K562 (cell line): ENCODE measurements at regions not wholly inside any gene's neighbourhood (a gene's known extent, or its start where the extent isn't known, plus 50 kb on each side); places are given as distances from the start of the nearest gene placed in this dataset.

ENCODE experiments used
- ATAC-seq: fragments of 200-7000 bp; cut with Tn5 transposase; 3 replicates; pipeline ENCODE4 v1.9.1; 2020; ENCODE audit warnings: moderate library complexity
- BruUV-seq: library from RNA; stranded (reverse); fragments of 400-500 nt; replicated peaks from 2 replicates; lab custom pipeline; 2021; lab: Mats Ljungman, UMichigan
- CTCF ChIA-PET: fragments of 300-600 bp; formaldehyde crosslinking; extraction: SDS; loops from one replicate; lab custom pipeline; 2021; ENCODE audit warnings: low intra/inter-chr PET ratio; lab: Yijun Ruan, JAX
- POLR2A ChIA-PET: fragments of 300-600, 350-650 bp; sonication (Branson Sonifier 250); formaldehyde crosslinking; extraction: SDS; loops from one replicate; lab custom pipeline; 2021; ENCODE audit warnings: antibody characterized with exemption, inconsistent platforms; lab: Yijun Ruan, JAX
- DNase-seq, 4 experiments: peaks; one replicate each; pipeline versions ENCODE4 v3.0.0 to v3.0.0-alpha.2; 2011 to 2018; ENCODE audit warnings: low spot score in 3 of 4, mixed read lengths in 3 of 4; ENCODE audit errors: extremely low read depth in 1 of 4
- FAIRE-seq: peaks from 2 replicates; lab custom pipeline; 2011; peaks lifted over from hg19 to GRCh38; lab: Jason Lieb, UNC
- H2AFZ ChIP-seq: 2 replicates; pipeline ENCODE4 v1.6.0; 2011; ENCODE audit warnings: low read depth, low read length, control low read depth, inconsistent platforms
- H3K27ac ChIP-seq: fragments of 200-600 bp; 3 replicates; pipeline ENCODE4 v1.8.0; 2011; ENCODE audit warnings: low read depth, mild to moderate bottlenecking, control low read depth, inconsistent platforms, low read length, moderate library complexity, mixed read lengths; ENCODE audit errors: extremely low read depth
- H3K27me3 ChIP-seq, 2 experiments: fragments of 300-600 bp in 1 of 2; 2 replicates in 1 of 2; 3 replicates in 1 of 2; pipeline versions ENCODE4 v1.6.0 to v1.8.0; 2011; ENCODE audit warnings: inconsistent platforms in 2 of 2, low read length in 2 of 2, mild to moderate bottlenecking in 1 of 2, mixed read lengths in 1 of 2, moderate library complexity in 1 of 2; ENCODE audit not compliant: control insufficient read depth in 2 of 2, insufficient read depth in 2 of 2
- H3K36me3 ChIP-seq: fragments of 300-600 bp; 3 replicates; pipeline ENCODE4 v1.8.0; 2011; ENCODE audit warnings: mild to moderate bottlenecking, low read length, inconsistent platforms; ENCODE audit not compliant: control insufficient read depth, insufficient read depth
- H3K4me1 ChIP-seq, 2 experiments: fragments of 200-600 bp in 1 of 2; replicated peaks in 1 of 2; 2 replicates in 1 of 2; 3 replicates in 1 of 2; pipeline versions ENCODE4 v1.5.1 to v1.8.0; 2011; ENCODE audit warnings: inconsistent platforms in 2 of 2, low read length in 2 of 2, mild to moderate bottlenecking in 1 of 2, mixed read lengths in 1 of 2, moderate library complexity in 1 of 2; ENCODE audit not compliant: control insufficient read depth in 2 of 2, insufficient read depth in 2 of 2
- H3K4me2 ChIP-seq: 2 replicates; pipeline ENCODE4 v1.6.1; 2011; ENCODE audit warnings: low read length, control low read depth, inconsistent platforms, mixed read lengths; ENCODE audit not compliant: insufficient read depth
- H3K4me3 ChIP-seq: fragments of 200-600 bp; sonication (generic), shearing (Covaris generic); 2 replicates; pipeline ENCODE4 v1.5.1; 2016; ENCODE audit warnings: control low read depth, inconsistent platforms
- H3K79me2 ChIP-seq: fragments of 200-600 bp; 3 replicates; pipeline ENCODE4 v1.8.0; 2011; ENCODE audit warnings: low read length, inconsistent platforms; ENCODE audit not compliant: control insufficient read depth, insufficient read depth
- H3K9ac ChIP-seq, 2 experiments: 2 replicates each; pipeline versions ENCODE4 v1.6.0 to v1.6.1; 2011; ENCODE audit warnings: low read depth in 2 of 2, low read length in 2 of 2, control low read depth in 1 of 2, inconsistent platforms in 1 of 2, mild to moderate bottlenecking in 1 of 2, mixed read lengths in 1 of 2; ENCODE audit not compliant: insufficient read depth in 1 of 2
- H3K9me1 ChIP-seq: one replicate; pipeline ENCODE4 v1.6.0; 2011; ENCODE audit warnings: inconsistent platforms, mild to moderate bottlenecking, low read length, moderate library complexity; ENCODE audit not compliant: control insufficient read depth, insufficient read depth
- H3K9me3 ChIP-seq: replicated peaks from 2 replicates; pipeline ENCODE4 v1.5.1; 2011; ENCODE audit warnings: low read depth, low read length, inconsistent platforms; ENCODE audit not compliant: control insufficient read depth, insufficient read depth
- H4K20me1 ChIP-seq: replicated peaks from 2 replicates; pipeline ENCODE4 v1.6.1; 2011; ENCODE audit warnings: low read length, inconsistent platforms, mixed read lengths; ENCODE audit not compliant: control insufficient read depth, insufficient read depth
- CBX1 ChIP-seq: sonication (generic); IDR thresholded peaks from 2 replicates; pipeline ENCODE4 v1.6.1; 2016; ENCODE audit warnings: antibody characterized with exemption, low read depth, mild to moderate bottlenecking
- CHD4 ChIP-seq: fragments of 200-600 bp; sonication (generic); IDR thresholded peaks from 3 replicates; pipeline ENCODE4 v1.6.1; 2012; ENCODE audit warnings: low read depth, mild to moderate bottlenecking, mixed read lengths, low read length, inconsistent platforms; ENCODE audit not compliant: insufficient read depth, insufficient replicate concordance, poor library complexity, severe bottlenecking
- ELF4 ChIP-seq: fragments of 450-650 bp; formaldehyde crosslinking; IDR thresholded peaks from 2 replicates; pipeline ENCODE4 v1.4.0; 2022; ENCODE audit warnings: missing genetic modification characterization
- FOSL1 ChIP-seq: fragments of 200-800 bp; sonication (Bioruptor generic); conservative IDR thresholded peaks from 2 replicates; pipeline ENCODE4 v1.6.1; 2016; ENCODE audit warnings: missing genetic modification characterization, missing compliant biosample characterization
- GATA2 ChIP-seq: sonication (generic); formaldehyde crosslinking; IDR thresholded peaks from 2 replicates; pipeline ENCODE4 v1.4.0; 2020; ENCODE audit warnings: mild to moderate bottlenecking, missing genetic modification reagents
- PML ChIP-seq: IDR thresholded peaks from 2 replicates; pipeline ENCODE4 v1.6.1; 2012; ENCODE audit warnings: low read length, inconsistent platforms
- RBBP5 ChIP-seq: fragments of 200-600 bp; sonication (generic); IDR thresholded peaks from 2 replicates; pipeline ENCODE4 v1.6.1; 2012; ENCODE audit warnings: borderline replicate concordance, mild to moderate bottlenecking, low read length, control low read depth, inconsistent platforms; ENCODE audit not compliant: insufficient read depth, poor library complexity, severe bottlenecking
- SRSF9 ChIP-seq: fragments of 200-400 bp; formaldehyde crosslinking; IDR thresholded peaks from 2 replicates; pipeline ENCODE4 v1.6.1; 2017; ENCODE audit warnings: low read depth, low read length, borderline replicate concordance
- TRIM24 ChIP-seq, 2 experiments: fragments of 450-650 bp; IDR thresholded peaks; 2 replicates each; pipeline ENCODE4 v1.6.1; 2016
- ZBTB12 ChIP-seq: fragments of 250-450 bp; sonication (Bioruptor Pico); IDR thresholded peaks from 2 replicates; pipeline ENCODE4 v1.4.0; 2020
- ZNF584 ChIP-seq: fragments of 200-800 bp; sonication (Bioruptor generic); IDR thresholded peaks from 2 replicates; pipeline ENCODE4 v1.6.1; 2016; ENCODE audit warnings: low read depth, mild to moderate bottlenecking, missing genetic modification characterization, missing compliant biosample characterization
- WGBS: fragments of 100-300 bp; shearing (Covaris generic); methylation state at CpG from one replicate; pipeline ENCODE4 v1.1.6; 2016; ENCODE audit warnings: low coverage, mixed read lengths; ENCODE audit not compliant: insufficient coverage; ENCODE audit errors: missing lambda C conversion rate; 5-methylcytosine and 5-hydroxymethylcytosine counted together
- in situ Hi-C: fragments of 300-500 bp; cut with MboI; formaldehyde crosslinking; loops from 4 replicates; pipeline ENCODE4 v1.15.0; 2018; ENCODE audit warnings: inconsistent platforms, mixed read lengths
- intact Hi-C: fragments of 100-400 bp; cut with micrococcal nuclease; formaldehyde crosslinking; loops from 2 replicates; pipeline ENCODE4 v1.14.2; 2022
- TF ChIP-seq, protein P1 (sequence below), 2 experiments: fragments of 450-650 bp; IDR thresholded peaks; 2 replicates each; pipeline ENCODE4 v1.6.1; 2016
- TF ChIP-seq, protein P2 (sequence below): fragments of 150-350 bp; conservative IDR thresholded peaks from 2 replicates; pipeline ENCODE4 v1.6.1; 2014; ENCODE audit warnings: low read length
- TF ChIP-seq, protein P3 (sequence below): sonication (generic); formaldehyde crosslinking; IDR thresholded peaks from 2 replicates; pipeline ENCODE4 v1.8.1; 2023; ENCODE audit warnings: mild to moderate bottlenecking, missing genetic modification reagents

DNA sequence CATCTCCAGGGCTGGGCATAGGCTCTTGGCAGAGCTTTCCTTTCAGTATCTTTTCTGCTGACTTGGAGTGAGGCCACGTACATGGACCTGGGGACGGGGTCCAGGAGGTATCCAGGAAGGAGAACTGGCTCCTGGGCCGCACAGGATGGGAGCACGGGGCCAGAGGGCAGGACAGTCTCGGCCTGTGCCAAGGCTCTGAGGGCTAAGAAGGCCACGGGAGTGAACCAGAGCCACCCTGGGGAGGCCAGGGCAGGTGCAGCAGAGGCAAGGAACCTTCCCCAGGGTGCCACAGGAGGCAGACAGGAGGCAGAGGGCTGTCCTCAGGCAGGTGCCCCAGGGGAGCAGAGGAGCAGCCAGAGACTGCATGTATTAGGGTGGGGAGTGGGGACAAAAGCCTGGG is 50.3 kb downstream of the PLXNA1 start:
- Histone ChIP-seq H3K9me3 (no peaks in the 10 kb centered on the region), H3K9ac (no peak overlapping the region), H3K4me1 (peaks cover 0 to 28% of the 10 kb centered on the region in 2 experiments; a peak in 3 of 5 replicates), H2AFZ (no peak overlapping the region), H3K27ac (no peak overlapping the region), H3K9me1 (no peaks in the 10 kb centered on the region), H3K4me3 (no peak overlapping the region), H3K4me2 (no peak overlapping the region), H3K36me3 (peaks cover 46% of the 10 kb centered on the region; the same call in 1 of the 3 replicates), H4K20me1 (peaks cover 5% of the 10 kb centered on the region; the same call in 1 of the 2 replicates), H3K27me3 (no peaks in the 10 kb centered on the region), H3K79me2 (no peaks in the 10 kb centered on the region)
- POLR2A ChIA-PET = no interaction called here
- FAIRE-seq (no peak), DNase-seq (no peak), ATAC-seq (no peak)
- in situ Hi-C loops (no loop called here), intact Hi-C loops (no loop called here)
- WGBS = 100% methylated on average over 3 of the region's 6 CpGs
- CTCF ChIA-PET = no interaction called here
- no TSS peak for BruUV-seq
- TF ChIP-seq, protein P1, sequence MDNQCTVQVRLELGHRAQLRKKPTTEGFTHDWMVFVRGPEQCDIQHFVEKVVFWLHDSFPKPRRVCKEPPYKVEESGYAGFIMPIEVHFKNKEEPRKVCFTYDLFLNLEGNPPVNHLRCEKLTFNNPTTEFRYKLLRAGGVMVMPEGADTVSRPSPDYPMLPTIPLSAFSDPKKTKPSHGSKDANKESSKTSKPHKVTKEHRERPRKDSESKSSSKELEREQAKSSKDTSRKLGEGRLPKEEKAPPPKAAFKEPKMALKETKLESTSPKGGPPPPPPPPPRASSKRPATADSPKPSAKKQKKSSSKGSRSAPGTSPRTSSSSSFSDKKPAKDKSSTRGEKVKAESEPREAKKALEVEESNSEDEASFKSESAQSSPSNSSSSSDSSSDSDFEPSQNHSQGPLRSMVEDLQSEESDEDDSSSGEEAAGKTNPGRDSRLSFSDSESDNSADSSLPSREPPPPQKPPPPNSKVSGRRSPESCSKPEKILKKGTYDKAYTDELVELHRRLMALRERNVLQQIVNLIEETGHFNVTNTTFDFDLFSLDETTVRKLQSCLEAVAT (IDR thresholded peaks at IDR 0.05) = no peak
- TF ChIP-seq SRSF9 = no peak
- TF ChIP-seq ELF4 = no peak
- TF ChIP-seq FOSL1 = no peak
- TF ChIP-seq PML = no peak
- TF ChIP-seq CBX1 = no peak
- no peak for TF ChIP-seq CHD4
- no peak for TF ChIP-seq ZBTB12
- TF ChIP-seq ZNF584 = no peak
- TF ChIP-seq GATA2 (CRISPR knock-in tag) = no peak
- TF ChIP-seq TRIM24 (IDR thresholded peaks at IDR 0.05) = no peak
- no peak for TF ChIP-seq RBBP5
- TF ChIP-seq, protein P2, sequence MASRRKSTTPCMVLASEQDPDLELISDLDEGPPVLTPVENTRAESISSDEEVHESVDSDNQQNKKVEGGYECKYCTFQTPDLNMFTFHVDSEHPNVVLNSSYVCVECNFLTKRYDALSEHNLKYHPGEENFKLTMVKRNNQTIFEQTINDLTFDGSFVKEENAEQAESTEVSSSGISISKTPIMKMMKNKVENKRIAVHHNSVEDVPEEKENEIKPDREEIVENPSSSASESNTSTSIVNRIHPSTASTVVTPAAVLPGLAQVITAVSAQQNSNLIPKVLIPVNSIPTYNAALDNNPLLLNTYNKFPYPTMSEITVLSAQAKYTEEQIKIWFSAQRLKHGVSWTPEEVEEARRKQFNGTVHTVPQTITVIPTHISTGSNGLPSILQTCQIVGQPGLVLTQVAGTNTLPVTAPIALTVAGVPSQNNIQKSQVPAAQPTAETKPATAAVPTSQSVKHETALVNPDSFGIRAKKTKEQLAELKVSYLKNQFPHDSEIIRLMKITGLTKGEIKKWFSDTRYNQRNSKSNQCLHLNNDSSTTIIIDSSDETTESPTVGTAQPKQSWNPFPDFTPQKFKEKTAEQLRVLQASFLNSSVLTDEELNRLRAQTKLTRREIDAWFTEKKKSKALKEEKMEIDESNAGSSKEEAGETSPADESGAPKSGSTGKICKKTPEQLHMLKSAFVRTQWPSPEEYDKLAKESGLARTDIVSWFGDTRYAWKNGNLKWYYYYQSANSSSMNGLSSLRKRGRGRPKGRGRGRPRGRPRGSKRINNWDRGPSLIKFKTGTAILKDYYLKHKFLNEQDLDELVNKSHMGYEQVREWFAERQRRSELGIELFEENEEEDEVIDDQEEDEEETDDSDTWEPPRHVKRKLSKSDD = no peak
- TF ChIP-seq, protein P3, sequence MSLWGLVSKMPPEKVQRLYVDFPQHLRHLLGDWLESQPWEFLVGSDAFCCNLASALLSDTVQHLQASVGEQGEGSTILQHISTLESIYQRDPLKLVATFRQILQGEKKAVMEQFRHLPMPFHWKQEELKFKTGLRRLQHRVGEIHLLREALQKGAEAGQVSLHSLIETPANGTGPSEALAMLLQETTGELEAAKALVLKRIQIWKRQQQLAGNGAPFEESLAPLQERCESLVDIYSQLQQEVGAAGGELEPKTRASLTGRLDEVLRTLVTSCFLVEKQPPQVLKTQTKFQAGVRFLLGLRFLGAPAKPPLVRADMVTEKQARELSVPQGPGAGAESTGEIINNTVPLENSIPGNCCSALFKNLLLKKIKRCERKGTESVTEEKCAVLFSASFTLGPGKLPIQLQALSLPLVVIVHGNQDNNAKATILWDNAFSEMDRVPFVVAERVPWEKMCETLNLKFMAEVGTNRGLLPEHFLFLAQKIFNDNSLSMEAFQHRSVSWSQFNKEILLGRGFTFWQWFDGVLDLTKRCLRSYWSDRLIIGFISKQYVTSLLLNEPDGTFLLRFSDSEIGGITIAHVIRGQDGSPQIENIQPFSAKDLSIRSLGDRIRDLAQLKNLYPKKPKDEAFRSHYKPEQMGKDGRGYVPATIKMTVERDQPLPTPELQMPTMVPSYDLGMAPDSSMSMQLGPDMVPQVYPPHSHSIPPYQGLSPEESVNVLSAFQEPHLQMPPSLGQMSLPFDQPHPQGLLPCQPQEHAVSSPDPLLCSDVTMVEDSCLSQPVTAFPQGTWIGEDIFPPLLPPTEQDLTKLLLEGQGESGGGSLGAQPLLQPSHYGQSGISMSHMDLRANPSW (CRISPR knock-in tag) = no peak
